Left forelimb (tissue), 1 donor: ENCODE measurements at regions not wholly inside any gene's neighbourhood (a gene's known extent, or its start where the extent isn't known, plus 50 kb on each side); places are given as distances from the start of the nearest gene placed in this dataset.

Experiments used
- DNase-seq: peaks from one replicate; pipeline ENCODE4 v3.0.0-alpha.2; 2018; ENCODE audit warnings: low spot score

GRCh38 chr5:5629607-5629978, 207.1 kb downstream of the ICE1 start:
- no peak for DNase-seq

GRCh38 chr5:5628866-5629606, 206.6 kb downstream of the ICE1 start:
- DNase-seq, result no peak

GRCh38 chr5:5626412-5626811, 203.9 kb downstream of the ICE1 start:
- DNase-seq, result no peak

GRCh38 chr5:5625491-5625890, 203.0 kb downstream of the ICE1 start:
- no peak for DNase-seq

- no peak for DNase-seq
These were observed 200.9 kb downstream of the ICE1 start for GRCh38 chr5:5623397-5623796.

- no peak for DNase-seq
These were observed 200.3 kb downstream of the ICE1 start for GRCh38 chr5:5622806-5623205.

GRCh38 chr5:5619546-5619945, 197.1 kb downstream of the ICE1 start:
- no peak for DNase-seq

GRCh38 chr5:5617024-5617423, 194.5 kb downstream of the ICE1 start:
- no peak for DNase-seq

- no peak for DNase-seq
These were observed 193.9 kb downstream of the ICE1 start for GRCh38 chr5:5616247-5616895.

- DNase-seq, result no peak
These were observed 193.1 kb downstream of the ICE1 start for GRCh38 chr5:5615569-5615968.

- DNase-seq, result no peak
These were observed 190.9 kb downstream of the ICE1 start for GRCh38 chr5:5613261-5613990.

- DNase-seq, result no peak
These were observed 189.6 kb downstream of the ICE1 start for GRCh38 chr5:5612096-5612495.

GRCh38 chr5:5609935-5610334, 187.5 kb downstream of the ICE1 start:
- no peak for DNase-seq

GRCh38 chr5:5605170-5605764, 182.8 kb downstream of the ICE1 start:
- no peak for DNase-seq

GRCh38 chr5:5602554-5602953, 180.1 kb downstream of the ICE1 start:
- no peak for DNase-seq

- no peak for DNase-seq
These were observed 176.2 kb downstream of the ICE1 start for GRCh38 chr5:5598547-5599113.

GRCh38 chr5:5593391-5593790, 170.9 kb downstream of the ICE1 start:
- DNase-seq, result no peak

- no peak for DNase-seq
These were observed 170.1 kb downstream of the ICE1 start for GRCh38 chr5:5592541-5592940.

- no peak for DNase-seq
These were observed 169.1 kb downstream of the ICE1 start for GRCh38 chr5:5591567-5591966.

GRCh38 chr5:5589857-5590256, 167.4 kb downstream of the ICE1 start:
- DNase-seq, result no peak

- no peak for DNase-seq
These were observed 166.7 kb downstream of the ICE1 start for GRCh38 chr5:5588887-5589826.
